K562 (cell line): ENCODE measurements at regions not wholly inside any gene's neighbourhood (a gene's known extent, or its start where the extent isn't known, plus 50 kb on each side); places are given as distances from the start of the nearest gene placed in this dataset.

Source experiments
- ATAC-seq: fragments of 200-7000 bp; cut with Tn5 transposase; 3 replicates; pipeline ENCODE4 v1.9.1; 2020; ENCODE audit warnings: moderate library complexity
- BruUV-seq: library from RNA; stranded (reverse); fragments of 400-500 nt; replicated peaks from 2 replicates; lab custom pipeline; 2021; lab: Mats Ljungman, UMichigan
- CTCF ChIA-PET: fragments of 300-600 bp; formaldehyde crosslinking; extraction: SDS; loops from one replicate; lab custom pipeline; 2021; ENCODE audit warnings: low intra/inter-chr PET ratio; lab: Yijun Ruan, JAX
- POLR2A ChIA-PET: fragments of 300-600, 350-650 bp; sonication (Branson Sonifier 250); formaldehyde crosslinking; extraction: SDS; loops from one replicate; lab custom pipeline; 2021; ENCODE audit warnings: antibody characterized with exemption, inconsistent platforms; lab: Yijun Ruan, JAX
- DNase-seq, 4 experiments: peaks; one replicate each; pipeline versions ENCODE4 v3.0.0 to v3.0.0-alpha.2; 2011 to 2018; ENCODE audit warnings: low spot score in 3 of 4, mixed read lengths in 3 of 4; ENCODE audit errors: extremely low read depth in 1 of 4
- FAIRE-seq: peaks from 2 replicates; lab custom pipeline; 2011; peaks lifted over from hg19 to GRCh38; lab: Jason Lieb, UNC
- H2AFZ ChIP-seq: 2 replicates; pipeline ENCODE4 v1.6.0; 2011; ENCODE audit warnings: low read depth, low read length, control low read depth, inconsistent platforms
- H3K27ac ChIP-seq: fragments of 200-600 bp; 3 replicates; pipeline ENCODE4 v1.8.0; 2011; ENCODE audit warnings: low read depth, mild to moderate bottlenecking, control low read depth, inconsistent platforms, low read length, moderate library complexity, mixed read lengths; ENCODE audit errors: extremely low read depth
- H3K27me3 ChIP-seq, 2 experiments: fragments of 300-600 bp in 1 of 2; 2 replicates in 1 of 2; 3 replicates in 1 of 2; pipeline versions ENCODE4 v1.6.0 to v1.8.0; 2011; ENCODE audit warnings: inconsistent platforms in 2 of 2, low read length in 2 of 2, mild to moderate bottlenecking in 1 of 2, mixed read lengths in 1 of 2, moderate library complexity in 1 of 2; ENCODE audit not compliant: control insufficient read depth in 2 of 2, insufficient read depth in 2 of 2
- H3K36me3 ChIP-seq: fragments of 300-600 bp; 3 replicates; pipeline ENCODE4 v1.8.0; 2011; ENCODE audit warnings: mild to moderate bottlenecking, low read length, inconsistent platforms; ENCODE audit not compliant: control insufficient read depth, insufficient read depth
- H3K4me1 ChIP-seq, 2 experiments: fragments of 200-600 bp in 1 of 2; replicated peaks in 1 of 2; 2 replicates in 1 of 2; 3 replicates in 1 of 2; pipeline versions ENCODE4 v1.5.1 to v1.8.0; 2011; ENCODE audit warnings: inconsistent platforms in 2 of 2, low read length in 2 of 2, mild to moderate bottlenecking in 1 of 2, mixed read lengths in 1 of 2, moderate library complexity in 1 of 2; ENCODE audit not compliant: control insufficient read depth in 2 of 2, insufficient read depth in 2 of 2
- H3K4me2 ChIP-seq: 2 replicates; pipeline ENCODE4 v1.6.1; 2011; ENCODE audit warnings: low read length, control low read depth, inconsistent platforms, mixed read lengths; ENCODE audit not compliant: insufficient read depth
- H3K4me3 ChIP-seq: fragments of 200-600 bp; sonication (generic), shearing (Covaris generic); 2 replicates; pipeline ENCODE4 v1.5.1; 2016; ENCODE audit warnings: control low read depth, inconsistent platforms
- H3K79me2 ChIP-seq: fragments of 200-600 bp; 3 replicates; pipeline ENCODE4 v1.8.0; 2011; ENCODE audit warnings: low read length, inconsistent platforms; ENCODE audit not compliant: control insufficient read depth, insufficient read depth
- H3K9ac ChIP-seq, 2 experiments: 2 replicates each; pipeline versions ENCODE4 v1.6.0 to v1.6.1; 2011; ENCODE audit warnings: low read depth in 2 of 2, low read length in 2 of 2, control low read depth in 1 of 2, inconsistent platforms in 1 of 2, mild to moderate bottlenecking in 1 of 2, mixed read lengths in 1 of 2; ENCODE audit not compliant: insufficient read depth in 1 of 2
- H3K9me1 ChIP-seq: one replicate; pipeline ENCODE4 v1.6.0; 2011; ENCODE audit warnings: inconsistent platforms, mild to moderate bottlenecking, low read length, moderate library complexity; ENCODE audit not compliant: control insufficient read depth, insufficient read depth
- H3K9me3 ChIP-seq: replicated peaks from 2 replicates; pipeline ENCODE4 v1.5.1; 2011; ENCODE audit warnings: low read depth, low read length, inconsistent platforms; ENCODE audit not compliant: control insufficient read depth, insufficient read depth
- H4K20me1 ChIP-seq: replicated peaks from 2 replicates; pipeline ENCODE4 v1.6.1; 2011; ENCODE audit warnings: low read length, inconsistent platforms, mixed read lengths; ENCODE audit not compliant: control insufficient read depth, insufficient read depth
- ARID1B ChIP-seq: fragments of 450-650 bp; IDR thresholded peaks from 2 replicates; pipeline ENCODE4 v1.6.1; 2016; ENCODE audit warnings: antibody characterized with exemption, mild to moderate bottlenecking, inconsistent platforms
- BRCA1 ChIP-seq, 2 experiments: fragments of 450-650 bp in 1 of 2; sonication (generic) in 1 of 2; formaldehyde crosslinking in 1 of 2; IDR thresholded peaks; 2 replicates each; pipeline versions ENCODE4 v1.5.0 to v1.6.1; 2017 to 2020; ENCODE audit warnings: mild to moderate bottlenecking in 1 of 2, missing genetic modification reagents in 1 of 2
- CBX1 ChIP-seq: sonication (generic); IDR thresholded peaks from 2 replicates; pipeline ENCODE4 v1.6.1; 2016; ENCODE audit warnings: antibody characterized with exemption, low read depth, mild to moderate bottlenecking
- E2F6 ChIP-seq, 2 experiments: IDR thresholded peaks; 2 replicates each; pipeline ENCODE4 v1.6.1; 2011; ENCODE audit warnings: borderline replicate concordance in 1 of 2, control low read depth in 1 of 2, low read depth in 1 of 2, low read length in 1 of 2, mild to moderate bottlenecking in 1 of 2, mixed read lengths in 1 of 2, moderate library complexity in 1 of 2; ENCODE audit not compliant: insufficient read depth in 1 of 2, insufficient read length in 1 of 2, poor library complexity in 1 of 2, severe bottlenecking in 1 of 2; ENCODE audit errors: extremely low read depth in 1 of 2
- KDM1A ChIP-seq, 2 experiments: fragments of 450-650 bp; IDR thresholded peaks; 2 replicates each; pipeline ENCODE4 v1.6.1; 2016; ENCODE audit warnings: mild to moderate bottlenecking in 2 of 2
- MCM5 ChIP-seq: fragments of 450-650 bp; IDR thresholded peaks from 2 replicates; pipeline ENCODE4 v1.6.1; 2016; ENCODE audit warnings: low read depth
- SMARCB1 ChIP-seq: IDR thresholded peaks from 2 replicates; pipeline ENCODE4 v1.6.1; 2011; ENCODE audit warnings: improper control_type of control experiment, low read depth; ENCODE audit not compliant: insufficient read length
- TAF9B ChIP-seq: fragments of 450-650 bp; IDR thresholded peaks from 2 replicates; pipeline ENCODE4 v1.6.1; 2018; ENCODE audit warnings: mild to moderate bottlenecking; ENCODE audit not compliant: partially characterized antibody
- TBL1XR1 ChIP-seq, 2 experiments: IDR thresholded peaks; 2 replicates each; pipeline ENCODE4 v1.6.1; 2012; ENCODE audit warnings: improper control_type of control experiment in 2 of 2, low read length in 2 of 2, mild to moderate bottlenecking in 1 of 2
- U2AF2 ChIP-seq: fragments of 200-400 bp; formaldehyde crosslinking; optimal IDR thresholded peaks from 2 replicates; pipeline ENCODE3; 2017; ENCODE audit warnings: low read depth, mild to moderate bottlenecking, low read length
- ZC3H11A ChIP-seq: IDR thresholded peaks from 2 replicates; pipeline ENCODE4 v1.6.1; 2012; ENCODE audit warnings: low read depth, low read length, improper control_type of control experiment
- ZKSCAN3 ChIP-seq: fragments of 250-450 bp; sonication (Bioruptor Pico); IDR thresholded peaks from 2 replicates; pipeline ENCODE4 v1.4.0; 2020
- ZNF143 ChIP-seq: sonication (generic); formaldehyde crosslinking; IDR thresholded peaks from 2 replicates; pipeline ENCODE4 v1.9.0; 2022; ENCODE audit warnings: mild to moderate bottlenecking, missing genetic modification reagents
- ZNF282 ChIP-seq: sonication (generic); formaldehyde crosslinking; IDR thresholded peaks from 2 replicates; pipeline ENCODE4 v1.8.1; 2023; ENCODE audit warnings: missing genetic modification reagents
- ZNF444 ChIP-seq: fragments of 250-450 bp; sonication (Bioruptor Pico); IDR thresholded peaks from 2 replicates; pipeline ENCODE4 v1.4.0; 2020; ENCODE audit warnings: mild to moderate bottlenecking, moderate library complexity
- WGBS: fragments of 100-300 bp; shearing (Covaris generic); methylation state at CpG from one replicate; pipeline ENCODE4 v1.1.6; 2016; ENCODE audit warnings: low coverage, mixed read lengths; ENCODE audit not compliant: insufficient coverage; ENCODE audit errors: missing lambda C conversion rate; 5-methylcytosine and 5-hydroxymethylcytosine counted together
- in situ Hi-C: fragments of 300-500 bp; cut with MboI; formaldehyde crosslinking; loops from 4 replicates; pipeline ENCODE4 v1.15.0; 2018; ENCODE audit warnings: inconsistent platforms, mixed read lengths
- intact Hi-C: fragments of 100-400 bp; cut with micrococcal nuclease; formaldehyde crosslinking; loops from 2 replicates; pipeline ENCODE4 v1.14.2; 2022
- TF ChIP-seq, protein P1 (sequence below): sonication (generic); formaldehyde crosslinking; IDR thresholded peaks from 2 replicates; pipeline ENCODE4 v1.8.0; 2022; ENCODE audit warnings: mild to moderate bottlenecking, missing genetic modification reagents, borderline replicate concordance
- TF ChIP-seq, protein P2 (sequence below): fragments of 450-650 bp; IDR thresholded peaks from 2 replicates; pipeline ENCODE4 v1.6.1; 2016; ENCODE audit warnings: low read depth, mild to moderate bottlenecking, moderate library complexity

DNA sequence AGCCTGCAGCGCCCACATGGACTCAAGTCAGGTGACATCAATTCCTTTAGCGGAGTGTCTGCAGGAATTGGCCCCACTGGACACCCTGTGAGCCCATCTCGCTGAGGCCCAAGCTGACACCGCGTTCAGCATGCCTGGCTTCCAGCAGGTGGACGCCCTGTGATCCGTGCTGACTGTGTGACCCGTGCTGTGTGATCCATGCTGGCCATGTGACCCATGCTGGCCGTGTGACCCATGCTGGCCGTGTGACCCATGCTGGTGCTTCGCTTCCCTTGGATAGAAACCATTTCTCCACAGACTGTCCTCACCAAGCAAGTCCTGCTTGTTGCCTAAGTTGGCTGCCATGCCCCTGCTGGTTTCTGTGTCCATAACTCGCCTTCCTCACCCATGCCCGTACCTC lies 392.1 kb downstream of the BRD1 start (continued):
- TF ChIP-seq, protein P1, sequence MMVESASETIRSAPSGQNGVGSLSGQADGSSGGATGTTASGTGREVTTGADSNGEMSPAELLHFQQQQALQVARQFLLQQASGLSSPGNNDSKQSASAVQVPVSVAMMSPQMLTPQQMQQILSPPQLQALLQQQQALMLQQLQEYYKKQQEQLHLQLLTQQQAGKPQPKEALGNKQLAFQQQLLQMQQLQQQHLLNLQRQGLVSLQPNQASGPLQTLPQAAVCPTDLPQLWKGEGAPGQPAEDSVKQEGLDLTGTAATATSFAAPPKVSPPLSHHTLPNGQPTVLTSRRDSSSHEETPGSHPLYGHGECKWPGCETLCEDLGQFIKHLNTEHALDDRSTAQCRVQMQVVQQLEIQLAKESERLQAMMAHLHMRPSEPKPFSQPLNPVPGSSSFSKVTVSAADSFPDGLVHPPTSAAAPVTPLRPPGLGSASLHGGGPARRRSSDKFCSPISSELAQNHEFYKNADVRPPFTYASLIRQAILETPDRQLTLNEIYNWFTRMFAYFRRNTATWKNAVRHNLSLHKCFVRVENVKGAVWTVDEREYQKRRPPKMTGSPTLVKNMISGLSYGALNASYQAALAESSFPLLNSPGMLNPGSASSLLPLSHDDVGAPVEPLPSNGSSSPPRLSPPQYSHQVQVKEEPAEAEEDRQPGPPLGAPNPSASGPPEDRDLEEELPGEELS, result no peak
- no peak for TF ChIP-seq ZKSCAN3 (CRISPR knock-in tag)
- TF ChIP-seq KDM1A (IDR thresholded peaks at IDR 0.05), result no peak
- no peak for TF ChIP-seq BRCA1 (IDR thresholded peaks at IDR 0.05)
- no peak for TF ChIP-seq BRCA1 (CRISPR knock-in tag; IDR thresholded peaks at IDR 0.05)

GRCh38 chr22:49433717-49434611 lies 393.7 kb downstream of the BRD1 start:
- in situ Hi-C loops (no loop called here), intact Hi-C loops (no loop called here)
- no peak overlapping the region for H2AFZ ChIP-seq
- no peak overlapping the region for H3K4me3 ChIP-seq
- no peak for FAIRE-seq
- CTCF ChIA-PET, result no interaction called here
- BruUV-seq, result no TSS peak
- no peaks in the 10 kb centered on the region for H3K9me1 ChIP-seq
- no peaks in the 10 kb centered on the region for H4K20me1 ChIP-seq
- H3K9ac ChIP-seq, result no peak overlapping the region
- no peaks in the 10 kb centered on the region for H3K79me2 ChIP-seq
- ATAC-seq, result no peak
- H3K4me2 ChIP-seq, result no peak overlapping the region
- no peak overlapping the region for H3K27ac ChIP-seq
- no peaks in the 10 kb centered on the region for H3K27me3 ChIP-seq
- peaks cover 0 to 7% of the 10 kb centered on the region in 2 experiments; a peak in 2 of 5 replicates for H3K4me1 ChIP-seq
- 77% methylated on average over 18 of the region's 37 CpGs for WGBS
- POLR2A ChIA-PET, result interaction anchor here (0.7 kb wide), 1 partner anchor 301 kb away, joined by 4 read pairs; no protein-coding TSS in a partner anchor
- no peaks in the 10 kb centered on the region for H3K36me3 ChIP-seq
- no peaks in the 10 kb centered on the region for H3K9me3 ChIP-seq
- no peak for DNase-seq
- TF ChIP-seq ZNF143 (CRISPR knock-in tag) (no peak), TBL1XR1 (IDR thresholded peaks at IDR 0.05; ENCODE audit: low read length in 2 of 2) (no peak), CBX1 (no peak), ZC3H11A (no peak), SMARCB1 (no peak), U2AF2 (no peak), ZNF444 (CRISPR knock-in tag) (no peak), MCM5 (no peak), ARID1B (no peak), ZNF282 (CRISPR knock-in tag) (no peak), E2F6 (IDR thresholded peaks at IDR 0.05; ENCODE audit: borderline replicate concordance in 1 of 2, extremely low read depth in 1 of 2, insufficient read depth in 1 of 2, insufficient read length in 1 of 2, low read depth in 1 of 2, low read length in 1 of 2, poor library complexity in 1 of 2, severe bottlenecking in 1 of 2) (no peak), TAF9B (no peak)
- TF ChIP-seq, protein P2, sequence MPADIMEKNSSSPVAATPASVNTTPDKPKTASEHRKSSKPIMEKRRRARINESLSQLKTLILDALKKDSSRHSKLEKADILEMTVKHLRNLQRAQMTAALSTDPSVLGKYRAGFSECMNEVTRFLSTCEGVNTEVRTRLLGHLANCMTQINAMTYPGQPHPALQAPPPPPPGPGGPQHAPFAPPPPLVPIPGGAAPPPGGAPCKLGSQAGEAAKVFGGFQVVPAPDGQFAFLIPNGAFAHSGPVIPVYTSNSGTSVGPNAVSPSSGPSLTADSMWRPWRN, result no peak
